Astrocyte (in vitro differentiated cells and primary cell): ENCODE measurements at regions not wholly inside any gene's neighbourhood (a gene's known extent, or its start where the extent isn't known, plus 50 kb on each side); places are given as distances from the start of the nearest gene placed in this dataset.

Source experiments
- DNase-seq: peaks from one replicate; pipeline ENCODE4 v3.0.0-alpha.2; 2010; ENCODE audit warnings: low read depth
- FAIRE-seq: peaks from 2 replicates; lab custom pipeline; 2011; peaks lifted over from hg19 to GRCh38; lab: Jason Lieb, UNC
- H2AFZ ChIP-seq: 2 replicates; pipeline ENCODE4 v1.6.0; 2012; ENCODE audit warnings: low read depth, low read length, inconsistent platforms
- H3K27ac ChIP-seq: 2 replicates; pipeline ENCODE4 v1.5.1; 2011; ENCODE audit warnings: low read depth, low read length, inconsistent platforms
- H3K27me3 ChIP-seq: 2 replicates; pipeline ENCODE4 v1.6.0; 2011; ENCODE audit warnings: low read length, inconsistent platforms; ENCODE audit not compliant: insufficient read depth
- H3K36me3 ChIP-seq: 2 replicates; pipeline ENCODE4 v1.5.1; 2011; ENCODE audit warnings: low read length, inconsistent platforms; ENCODE audit not compliant: insufficient read depth
- H3K4me1 ChIP-seq: 2 replicates; pipeline ENCODE4 v1.5.1; 2011; ENCODE audit warnings: low read length, inconsistent platforms; ENCODE audit not compliant: insufficient read depth
- H3K4me2 ChIP-seq: 2 replicates; pipeline ENCODE4 v1.6.0; 2012; ENCODE audit warnings: low read length, inconsistent platforms
- H3K4me3 ChIP-seq: 2 replicates; pipeline ENCODE4 v1.5.1; 2011; ENCODE audit warnings: low read depth, mild to moderate bottlenecking, low read length, inconsistent platforms; ENCODE audit not compliant: insufficient read depth
- H3K79me2 ChIP-seq: 2 replicates; pipeline ENCODE4 v1.6.0; 2012; ENCODE audit warnings: mild to moderate bottlenecking, low read length, inconsistent platforms; ENCODE audit not compliant: insufficient read depth
- H3K9ac ChIP-seq: 2 replicates; pipeline ENCODE4 v1.6.0; 2012; ENCODE audit warnings: mild to moderate bottlenecking, low read length, inconsistent platforms
- H3K9me3 ChIP-seq: 2 replicates; pipeline ENCODE4 v1.5.1; 2012; ENCODE audit warnings: low read depth, mild to moderate bottlenecking, low read length, inconsistent platforms; ENCODE audit not compliant: insufficient read depth
- H4K20me1 ChIP-seq: 2 replicates; pipeline ENCODE4 v1.6.0; 2012; ENCODE audit warnings: low read length, inconsistent platforms; ENCODE audit not compliant: insufficient read depth
- H3K27ac Mint-ChIP-seq: one replicate; pipeline ENCODE4 v1.8.0; 2021; ENCODE audit warnings: mild to moderate bottlenecking, mixed read lengths; ENCODE audit not compliant: unreplicated experiment
- H3K27me3 Mint-ChIP-seq: one replicate; pipeline ENCODE4 v1.8.0; 2021; ENCODE audit warnings: low read depth, mixed read lengths; ENCODE audit not compliant: unreplicated experiment
- H3K36me3 Mint-ChIP-seq: one replicate; pipeline ENCODE4 v1.8.0; 2021; ENCODE audit warnings: low read depth, mixed read lengths; ENCODE audit not compliant: unreplicated experiment
- H3K4me1 Mint-ChIP-seq: one replicate; pipeline ENCODE4 v1.8.0; 2021; ENCODE audit warnings: low read depth, mixed read lengths; ENCODE audit not compliant: unreplicated experiment
- H3K4me3 Mint-ChIP-seq: one replicate; pipeline ENCODE4 v1.8.0; 2021; ENCODE audit warnings: mild to moderate bottlenecking, moderate library complexity, mixed read lengths; ENCODE audit not compliant: unreplicated experiment
- H3K9me3 Mint-ChIP-seq: one replicate; pipeline ENCODE4 v1.8.0; 2021; ENCODE audit warnings: mild to moderate bottlenecking, mixed read lengths; ENCODE audit not compliant: unreplicated experiment
- EZH2 ChIP-seq: IDR thresholded peaks from 2 replicates; pipeline ENCODE4 v1.6.1; 2012; ENCODE audit warnings: mild to moderate bottlenecking, low read length, inconsistent platforms; ENCODE audit not compliant: insufficient read depth
- TF ChIP-seq, protein P1 (sequence below): IDR thresholded peaks from 2 replicates; pipeline ENCODE4 v1.5.1; 2011; ENCODE audit warnings: low read depth, mild to moderate bottlenecking, inconsistent platforms, low read length, moderate library complexity; ENCODE audit not compliant: insufficient read depth

DNA sequence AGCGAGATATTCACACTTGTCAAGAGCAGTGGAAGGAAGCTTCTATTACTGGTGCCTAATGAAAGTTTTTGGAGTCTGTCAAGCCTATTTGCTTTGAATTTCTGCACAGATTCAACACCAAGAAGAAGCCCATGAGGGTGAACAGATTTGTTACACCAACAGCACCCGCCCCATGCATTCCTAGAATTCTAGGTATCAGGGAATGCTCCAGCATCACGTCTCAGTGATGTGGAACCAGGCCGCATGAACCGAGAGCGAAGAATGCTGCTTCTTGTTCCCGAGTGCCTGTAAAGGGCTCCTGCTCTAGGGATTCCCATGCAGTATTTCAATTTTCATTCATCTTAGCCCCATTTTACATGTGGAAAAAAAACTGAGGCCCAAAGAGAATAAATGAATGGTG is 69.7 kb downstream of the KCNF1 start:
- H3K4me2 ChIP-seq, result no peak overlapping the region
- no peak overlapping the region for H3K4me3 Mint-ChIP-seq
- no peaks in the 10 kb centered on the region for H3K79me2 ChIP-seq
- no peak for DNase-seq
- FAIRE-seq, result no peak
- H3K9me3 Mint-ChIP-seq, result peaks cover 5% of the 10 kb centered on the region
- no peak overlapping the region for H3K27ac ChIP-seq
- peaks cover 4% of the 10 kb centered on the region for H3K4me1 ChIP-seq
- TF ChIP-seq, protein P1, sequence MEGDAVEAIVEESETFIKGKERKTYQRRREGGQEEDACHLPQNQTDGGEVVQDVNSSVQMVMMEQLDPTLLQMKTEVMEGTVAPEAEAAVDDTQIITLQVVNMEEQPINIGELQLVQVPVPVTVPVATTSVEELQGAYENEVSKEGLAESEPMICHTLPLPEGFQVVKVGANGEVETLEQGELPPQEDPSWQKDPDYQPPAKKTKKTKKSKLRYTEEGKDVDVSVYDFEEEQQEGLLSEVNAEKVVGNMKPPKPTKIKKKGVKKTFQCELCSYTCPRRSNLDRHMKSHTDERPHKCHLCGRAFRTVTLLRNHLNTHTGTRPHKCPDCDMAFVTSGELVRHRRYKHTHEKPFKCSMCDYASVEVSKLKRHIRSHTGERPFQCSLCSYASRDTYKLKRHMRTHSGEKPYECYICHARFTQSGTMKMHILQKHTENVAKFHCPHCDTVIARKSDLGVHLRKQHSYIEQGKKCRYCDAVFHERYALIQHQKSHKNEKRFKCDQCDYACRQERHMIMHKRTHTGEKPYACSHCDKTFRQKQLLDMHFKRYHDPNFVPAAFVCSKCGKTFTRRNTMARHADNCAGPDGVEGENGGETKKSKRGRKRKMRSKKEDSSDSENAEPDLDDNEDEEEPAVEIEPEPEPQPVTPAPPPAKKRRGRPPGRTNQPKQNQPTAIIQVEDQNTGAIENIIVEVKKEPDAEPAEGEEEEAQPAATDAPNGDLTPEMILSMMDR, result no peak
- TF ChIP-seq EZH2, result no peak
- no peak overlapping the region for H2AFZ ChIP-seq
- H3K4me3 ChIP-seq, result no peak overlapping the region
- H3K36me3 ChIP-seq, result no peaks in the 10 kb centered on the region
- no peak overlapping the region for H3K27ac Mint-ChIP-seq
- H3K27me3 ChIP-seq, result no peaks in the 10 kb centered on the region
- peaks cover 42% of the 10 kb centered on the region for H3K27me3 Mint-ChIP-seq
- H4K20me1 ChIP-seq, result no peaks in the 10 kb centered on the region
- peaks cover 9% of the 10 kb centered on the region for H3K4me1 Mint-ChIP-seq
- no peak overlapping the region for H3K9ac ChIP-seq
- no peaks in the 10 kb centered on the region for H3K36me3 Mint-ChIP-seq
- H3K9me3 ChIP-seq, result no peaks in the 10 kb centered on the region

DNA sequence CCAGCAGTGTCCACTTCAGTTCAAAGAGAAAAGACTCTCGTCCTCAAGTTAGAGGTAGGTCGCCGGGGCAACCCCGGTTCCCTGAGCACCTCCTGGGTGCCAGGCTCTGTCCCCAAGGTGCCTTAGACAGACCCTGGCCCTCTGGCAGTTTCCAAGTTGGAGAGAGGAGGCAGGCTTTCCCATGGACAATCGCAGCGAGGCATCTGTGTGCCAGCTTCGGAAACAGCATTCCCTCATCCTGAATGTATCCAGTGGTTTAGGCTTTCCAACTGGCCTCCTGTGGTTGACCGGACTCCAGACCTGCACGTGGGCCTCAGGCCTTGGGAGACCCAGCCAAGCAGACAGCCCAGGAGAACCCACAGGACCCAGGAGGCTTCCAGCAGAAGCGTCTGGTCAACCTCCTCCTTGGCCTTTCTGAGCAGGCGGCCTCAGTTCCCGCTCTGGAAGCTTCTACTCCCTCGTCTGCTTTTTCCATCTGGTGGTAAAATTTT is 70.3 kb downstream of the KCNF1 start:
- Mint-ChIP-seq H3K4me1 (peaks cover 4% of the 10 kb centered on the region), H3K27me3 (peaks cover 42% of the 10 kb centered on the region), H3K9me3 (peaks cover 5% of the 10 kb centered on the region), H3K27ac (no peak overlapping the region), H3K36me3 (no peaks in the 10 kb centered on the region), H3K4me3 (no peak overlapping the region)
- Histone ChIP-seq H3K9ac (no peak overlapping the region), H3K36me3 (no peaks in the 10 kb centered on the region), H3K4me1 (peaks cover 4% of the 10 kb centered on the region), H3K27me3 (no peaks in the 10 kb centered on the region), H4K20me1 (no peaks in the 10 kb centered on the region), H3K9me3 (no peaks in the 10 kb centered on the region), H3K27ac (no peak overlapping the region), H2AFZ (no peak overlapping the region), H3K79me2 (no peaks in the 10 kb centered on the region), H3K4me3 (no peak overlapping the region), H3K4me2 (no peak overlapping the region)
- FAIRE-seq (no peak), DNase-seq (no peak)
- TF ChIP-seq, protein P1, result no peak
- TF ChIP-seq EZH2, result no peak

DNA sequence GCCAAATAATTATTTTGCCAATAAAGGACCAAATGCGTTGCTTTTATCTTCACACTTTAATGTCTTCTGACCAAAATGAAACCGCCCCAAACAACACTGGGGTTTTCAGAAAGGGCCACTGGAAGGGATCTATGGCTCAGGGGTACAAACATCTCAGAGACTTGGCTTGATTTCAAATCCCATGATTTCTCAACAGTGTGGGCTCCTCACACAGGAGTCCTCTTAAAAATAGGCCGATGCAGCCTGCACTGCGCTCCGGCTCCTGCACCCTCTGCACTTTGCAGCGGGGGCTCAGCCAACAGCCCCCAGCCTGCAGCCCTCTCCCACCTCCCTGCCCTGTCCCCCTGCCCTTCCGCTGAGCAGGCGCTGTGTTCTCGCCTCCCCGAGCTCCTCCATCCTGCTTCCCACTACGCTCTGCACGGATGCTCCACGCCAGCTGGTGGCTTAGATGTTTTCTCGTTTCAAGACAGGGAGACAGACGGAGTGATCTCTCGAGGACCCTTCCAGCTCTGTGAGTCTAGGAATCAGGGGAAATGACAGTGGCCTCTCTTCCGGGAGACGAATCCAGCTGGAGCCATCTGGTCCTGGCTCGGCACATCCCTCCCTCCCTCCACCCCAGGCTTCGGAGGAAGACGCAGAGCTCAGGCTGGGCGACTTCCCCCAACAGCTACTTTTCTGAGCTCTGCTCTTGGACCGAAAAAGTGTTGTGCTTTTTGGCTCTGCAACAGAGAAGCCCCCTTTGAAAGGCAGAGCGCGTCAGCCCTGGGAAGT is 71.4 kb downstream of the KCNF1 start:
- H3K79me2 ChIP-seq, result no peaks in the 10 kb centered on the region
- H2AFZ ChIP-seq, result peak overlapping the region; percentile 52
- TF ChIP-seq, protein P1, result no peak
- TF ChIP-seq EZH2, result no peak
- H3K36me3 Mint-ChIP-seq, result no peaks in the 10 kb centered on the region
- H3K4me3 Mint-ChIP-seq, result no peak overlapping the region
- no peaks in the 10 kb centered on the region for H3K9me3 ChIP-seq
- H3K9ac ChIP-seq, result no peak overlapping the region
- peak overlapping the region; percentile 53 for H3K4me2 ChIP-seq
- no peak for FAIRE-seq
- peaks cover 40% of the 10 kb centered on the region for H3K27me3 Mint-ChIP-seq
- no peaks in the 10 kb centered on the region for H3K4me1 ChIP-seq
- no peak for DNase-seq
- peaks cover 5% of the 10 kb centered on the region for H3K9me3 Mint-ChIP-seq
- H3K27ac ChIP-seq, result no peak overlapping the region
- no peaks in the 10 kb centered on the region for H3K27me3 ChIP-seq
- H3K36me3 ChIP-seq, result no peaks in the 10 kb centered on the region
- H3K4me1 Mint-ChIP-seq, result no peaks in the 10 kb centered on the region
- no peak overlapping the region for H3K27ac Mint-ChIP-seq
- H4K20me1 ChIP-seq, result no peaks in the 10 kb centered on the region
- no peak overlapping the region for H3K4me3 ChIP-seq
